Kidney (tissue), 13 donors: ENCODE measurements at regions not wholly inside any gene's neighbourhood (a gene's known extent, or its start where the extent isn't known, plus 50 kb on each side); places are given as distances from the start of the nearest gene placed in this dataset.

Experiments
- DNase-seq, 5 donors: peaks; one replicate each; pipeline ENCODE4 v3.0.0-alpha.2; 2013 to 2020
- FAIRE-seq: peaks from 2 replicates; lab custom pipeline; 2012; peaks lifted over from hg19 to GRCh38; lab: Jason Lieb, UNC
- H3K27ac ChIP-seq, 2 donors: one replicate each; pipeline ENCODE4 v1.7.0; 2013; ENCODE audit warnings: low read depth in 2 of 2, low read length in 2 of 2, inconsistent platforms in 1 of 2
- H3K27me3 ChIP-seq: one replicate; pipeline ENCODE4 v1.7.1; 2013; ENCODE audit warnings: low read length, inconsistent platforms; ENCODE audit not compliant: control insufficient read depth, insufficient read depth
- H3K36me3 ChIP-seq, 3 donors: one replicate each; pipeline versions ENCODE4 v1.7.0 to v1.7.1; 2013; ENCODE audit warnings: low read length in 3 of 3, control low read depth in 1 of 3, inconsistent platforms in 1 of 3; ENCODE audit not compliant: insufficient read depth in 3 of 3, control insufficient read depth in 2 of 3
- H3K4me1 ChIP-seq, 3 donors: one replicate each; pipeline versions ENCODE4 v1.7.0 to v1.7.1; 2013; ENCODE audit warnings: low read length in 3 of 3, inconsistent platforms in 1 of 3, low read depth in 1 of 3; ENCODE audit not compliant: control insufficient read depth in 2 of 3, insufficient read depth in 2 of 3
- H3K4me3 ChIP-seq, 3 donors: one replicate each; pipeline versions ENCODE4 v1.7.0 to v1.8.1; 2013; ENCODE audit warnings: low read length in 3 of 3, control low read depth in 1 of 3, inconsistent platforms in 1 of 3
- H3K9ac ChIP-seq, 3 donors: one replicate each; pipeline versions ENCODE4 v1.7.0 to v1.7.1; 2013; ENCODE audit warnings: low read length in 3 of 3, control low read depth in 1 of 3, inconsistent platforms in 1 of 3
- H3K9me3 ChIP-seq, 3 donors: one replicate each; pipeline versions ENCODE4 v1.7.0 to v1.7.1; 2013; ENCODE audit warnings: low read length in 3 of 3, control low read depth in 1 of 3, inconsistent platforms in 1 of 3; ENCODE audit not compliant: control insufficient read depth in 2 of 3, insufficient read depth in 1 of 3
- intact Hi-C: fragments of 100-400 bp; cut with DNase I; formaldehyde crosslinking; loops from one replicate; pipeline ENCODE4 v1.11.1; 2022
- TF ChIP-seq, protein P1 (sequence below): IDR thresholded peaks from 3 replicates; pipeline ENCODE4 v1.5.1; 2012; ENCODE audit warnings: mild to moderate bottlenecking, moderate library complexity, borderline replicate concordance; ENCODE audit not compliant: insufficient read depth; ENCODE audit errors: extremely low read depth
- donor health status: control.
- donor health status: control.
- donor health status: control.
- donor health status: control.
- donor health status: control.
- donor health status: DM: yes; HTN: yes; CAD: no.
- donor health status: Normal renal cell carcinoma (clear cell type).

DNA sequence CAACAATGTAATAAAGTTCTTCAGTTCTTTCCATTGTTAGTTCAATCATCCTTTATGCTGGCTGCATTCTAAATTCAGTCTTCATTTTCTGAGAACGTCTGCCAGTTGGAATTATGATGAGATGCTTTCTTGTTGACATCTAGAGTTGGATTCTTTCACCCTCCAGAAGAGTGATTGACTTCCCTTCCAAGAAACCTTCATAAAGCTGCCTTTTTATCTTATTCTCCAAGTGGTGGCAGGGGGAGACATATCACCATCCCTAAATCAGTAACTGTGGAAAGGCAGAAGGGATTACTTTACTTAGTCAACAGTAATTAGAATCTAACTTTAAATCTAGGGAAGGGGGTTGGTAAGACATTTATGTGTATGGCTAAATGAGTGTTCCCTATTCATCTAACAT is 86.8 kb upstream of the GULP1 start:
- FAIRE-seq (no peak), DNase-seq (peak in 2 of 5 donors; percentile 38 to 49)
- TF ChIP-seq, protein P1, sequence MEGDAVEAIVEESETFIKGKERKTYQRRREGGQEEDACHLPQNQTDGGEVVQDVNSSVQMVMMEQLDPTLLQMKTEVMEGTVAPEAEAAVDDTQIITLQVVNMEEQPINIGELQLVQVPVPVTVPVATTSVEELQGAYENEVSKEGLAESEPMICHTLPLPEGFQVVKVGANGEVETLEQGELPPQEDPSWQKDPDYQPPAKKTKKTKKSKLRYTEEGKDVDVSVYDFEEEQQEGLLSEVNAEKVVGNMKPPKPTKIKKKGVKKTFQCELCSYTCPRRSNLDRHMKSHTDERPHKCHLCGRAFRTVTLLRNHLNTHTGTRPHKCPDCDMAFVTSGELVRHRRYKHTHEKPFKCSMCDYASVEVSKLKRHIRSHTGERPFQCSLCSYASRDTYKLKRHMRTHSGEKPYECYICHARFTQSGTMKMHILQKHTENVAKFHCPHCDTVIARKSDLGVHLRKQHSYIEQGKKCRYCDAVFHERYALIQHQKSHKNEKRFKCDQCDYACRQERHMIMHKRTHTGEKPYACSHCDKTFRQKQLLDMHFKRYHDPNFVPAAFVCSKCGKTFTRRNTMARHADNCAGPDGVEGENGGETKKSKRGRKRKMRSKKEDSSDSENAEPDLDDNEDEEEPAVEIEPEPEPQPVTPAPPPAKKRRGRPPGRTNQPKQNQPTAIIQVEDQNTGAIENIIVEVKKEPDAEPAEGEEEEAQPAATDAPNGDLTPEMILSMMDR: no peak
- H3K27me3 ChIP-seq: no peaks in the 10 kb centered on the region
- H3K36me3 ChIP-seq: no peaks in the 10 kb centered on the region
- no peak overlapping the region for H3K27ac ChIP-seq
- no peak overlapping the region for H3K4me3 ChIP-seq
- no peak overlapping the region for H3K9ac ChIP-seq
- no peaks in the 10 kb centered on the region for H3K4me1 ChIP-seq
- intact Hi-C loops: no loop called here
- H3K9me3 ChIP-seq: no peaks in the 10 kb centered on the region

DNA sequence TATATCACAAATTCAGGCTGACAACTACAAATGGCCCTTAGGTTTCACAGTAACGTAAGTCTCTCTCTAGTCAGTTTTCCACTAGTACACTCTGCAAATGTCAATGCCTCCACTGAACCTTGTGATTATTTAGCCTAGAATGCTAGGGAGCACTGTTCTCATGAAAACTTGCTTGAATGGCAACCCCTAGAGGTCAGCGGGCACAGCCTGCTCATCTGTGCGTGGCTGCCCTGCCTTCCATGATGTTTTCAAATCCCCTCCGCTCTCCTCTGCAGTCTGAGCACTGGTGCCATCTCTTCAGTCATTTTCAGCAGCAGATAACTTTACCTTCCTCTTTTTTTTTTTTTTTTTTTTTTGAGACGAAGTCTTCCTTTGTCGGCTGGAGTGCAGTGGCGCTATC is 84.1 kb upstream of the GULP1 start:
- Histone ChIP-seq H3K9ac (no peak overlapping the region), H3K9me3 (no peaks in the 10 kb centered on the region), H3K36me3 (no peaks in the 10 kb centered on the region), H3K4me1 (no peaks in the 10 kb centered on the region), H3K27me3 (no peaks in the 10 kb centered on the region), H3K4me3 (no peak overlapping the region), H3K27ac (no peak overlapping the region)
- TF ChIP-seq, protein P1: no peak
- intact Hi-C loops: no loop called here
- DNase-seq: no peak
- no peak for FAIRE-seq

DNA sequence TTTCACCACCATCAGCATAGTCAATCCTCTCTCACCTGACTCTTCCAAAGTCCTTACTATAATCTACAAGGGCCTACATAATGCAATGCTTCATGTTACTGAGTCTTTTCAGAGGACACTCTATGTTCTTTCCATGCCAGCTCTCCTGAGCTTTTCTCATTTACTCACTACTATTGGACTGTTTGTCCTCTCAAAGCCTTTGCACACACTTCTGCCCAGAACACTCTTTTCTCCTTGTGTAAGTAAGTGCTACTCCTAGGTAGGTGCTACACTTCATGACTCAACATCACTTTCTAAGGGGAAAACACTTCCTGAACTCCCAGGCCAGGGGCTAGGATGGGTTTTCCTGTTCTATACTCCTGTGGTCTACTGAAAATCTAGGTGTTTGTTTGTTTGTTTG is 82.5 kb upstream of the GULP1 start:
- Histone ChIP-seq H3K9me3 (no peaks in the 10 kb centered on the region), H3K36me3 (no peaks in the 10 kb centered on the region), H3K27ac (no peak overlapping the region), H3K9ac (no peak overlapping the region), H3K4me3 (no peak overlapping the region), H3K27me3 (no peaks in the 10 kb centered on the region), H3K4me1 (no peaks in the 10 kb centered on the region)
- DNase-seq (no peak), FAIRE-seq (no peak)
- intact Hi-C loops: no loop called here
- TF ChIP-seq, protein P1: no peak

DNA sequence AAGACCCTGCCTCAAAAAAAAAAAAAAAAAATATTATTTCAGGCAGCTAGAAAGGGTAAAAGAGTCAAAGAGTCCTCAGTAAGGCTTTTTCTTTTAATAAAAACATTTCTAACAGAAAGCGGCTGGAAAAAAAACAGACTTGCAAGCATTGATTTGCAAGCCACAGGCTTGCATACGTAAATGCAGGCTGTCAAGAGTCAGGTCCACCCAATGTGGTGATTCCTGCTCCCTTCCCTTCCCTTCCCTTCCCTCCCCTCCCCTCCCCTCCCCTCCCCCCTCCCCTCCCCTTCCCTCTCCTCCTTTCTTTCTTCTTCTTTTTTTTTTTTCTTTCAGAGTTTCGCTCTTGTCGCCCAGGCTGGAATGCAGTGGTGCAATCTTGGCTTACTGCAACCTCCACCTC is 74.4 kb upstream of the GULP1 start:
- Histone ChIP-seq H3K4me1 (no peaks in the 10 kb centered on the region), H3K9ac (no peak overlapping the region), H3K9me3 (no peaks in the 10 kb centered on the region), H3K27me3 (no peaks in the 10 kb centered on the region), H3K36me3 (no peaks in the 10 kb centered on the region), H3K4me3 (no peak overlapping the region), H3K27ac (no peak overlapping the region)
- no peak for FAIRE-seq
- TF ChIP-seq, protein P1: no peak
- intact Hi-C loops: no loop called here
- DNase-seq: no peak
